WTC11 (cell line): ENCODE measurements at regions not wholly inside any gene's neighbourhood (a gene's known extent, or its start where the extent isn't known, plus 50 kb on each side); places are given as distances from the start of the nearest gene placed in this dataset.

Source experiments
- ATAC-seq: fragments of 200-7000 bp; cut with Tn5 transposase; 2 replicates; pipeline ENCODE4 v1.10.0; 2021; ENCODE audit warnings: mild to moderate bottlenecking, moderate library complexity
- CTCF ChIA-PET: fragments of 300-600 bp; sonication (Branson Sonifier 250); formaldehyde crosslinking; loops from one replicate; lab custom pipeline; 2021; ENCODE audit warnings: antibody characterized with exemption; lab: Charles Lee
- POLR2A ChIA-PET: fragments of 350-600 bp; sonication (Branson Sonifier 250); formaldehyde crosslinking; loops from one replicate; lab custom pipeline; 2021; ENCODE audit warnings: antibody characterized with exemption; lab: Charles Lee
- DNase-seq: peaks from one replicate; pipeline ENCODE4 v3.0.0; 2021; ENCODE audit warnings: low spot score
- H3K27ac Mint-ChIP-seq: 2 replicates; pipeline ENCODE4 v1.8.0; 2021; ENCODE audit warnings: mixed read lengths
- H3K27me3 Mint-ChIP-seq: 2 replicates; pipeline ENCODE4 v1.8.0; 2021; ENCODE audit warnings: low read depth, mild to moderate bottlenecking, moderate library complexity, mixed read lengths
- H3K36me3 Mint-ChIP-seq: 2 replicates; pipeline ENCODE4 v1.8.0; 2021; ENCODE audit warnings: mixed read lengths
- H3K4me1 Mint-ChIP-seq: 2 replicates; pipeline ENCODE4 v1.8.0; 2022; ENCODE audit warnings: mixed read lengths
- H3K4me3 Mint-ChIP-seq: 2 replicates; pipeline ENCODE4 v1.8.0; 2021; ENCODE audit warnings: mild to moderate bottlenecking, moderate library complexity, mixed read lengths
- H3K9me3 Mint-ChIP-seq: 2 replicates; pipeline ENCODE4 v1.8.0; 2021; ENCODE audit warnings: mixed read lengths
- ARID4B ChIP-seq: sonication (generic); formaldehyde crosslinking; IDR thresholded peaks from 2 replicates; pipeline ENCODE4 v1.8.0; 2023; ENCODE audit warnings: missing genetic modification reagents, mild to moderate bottlenecking, borderline replicate concordance
- ELF4 ChIP-seq: sonication (generic); formaldehyde crosslinking; IDR thresholded peaks from 2 replicates; pipeline ENCODE4 v1.8.1; 2022; ENCODE audit warnings: low read depth, mild to moderate bottlenecking, moderate library complexity, missing genetic modification reagents
- FOXK1 ChIP-seq: sonication (generic); formaldehyde crosslinking; IDR thresholded peaks from 2 replicates; pipeline ENCODE4 v1.8.0; 2022; ENCODE audit warnings: mild to moderate bottlenecking, moderate library complexity, missing genetic modification reagents
- HMGXB4 ChIP-seq: sonication (generic); formaldehyde crosslinking; IDR thresholded peaks from 2 replicates; pipeline ENCODE4 v1.8.1; 2023; ENCODE audit warnings: mild to moderate bottlenecking, moderate library complexity, missing genetic modification reagents
- IRF2 ChIP-seq: sonication (generic); formaldehyde crosslinking; IDR thresholded peaks from 2 replicates; pipeline ENCODE4 v1.8.0; 2022; ENCODE audit warnings: low read depth, missing genetic modification reagents, borderline replicate concordance
- MAX ChIP-seq: sonication (generic); formaldehyde crosslinking; IDR thresholded peaks from 2 replicates; pipeline ENCODE4 v1.8.0; 2022; ENCODE audit warnings: mild to moderate bottlenecking, missing genetic modification reagents
- NFATC4 ChIP-seq: fragments of 250-450 bp; sonication (Bioruptor Pico); IDR thresholded peaks from 2 replicates; pipeline ENCODE4 v1.9.0; 2021; ENCODE audit warnings: mild to moderate bottlenecking
- SMAD3 ChIP-seq: sonication (generic); formaldehyde crosslinking; IDR thresholded peaks from 2 replicates; pipeline ENCODE4 v1.8.0; 2022; ENCODE audit warnings: missing genetic modification reagents, mild to moderate bottlenecking, borderline replicate concordance
- TEAD1 ChIP-seq: sonication (generic); formaldehyde crosslinking; IDR thresholded peaks from 2 replicates; pipeline ENCODE4 v1.8.0; 2022; ENCODE audit warnings: mild to moderate bottlenecking, missing genetic modification reagents
- TEAD4 ChIP-seq: sonication (generic); formaldehyde crosslinking; IDR thresholded peaks from 2 replicates; pipeline ENCODE4 v1.8.0; 2022; ENCODE audit warnings: mild to moderate bottlenecking, missing genetic modification reagents
- ZNF232 ChIP-seq: sonication (generic); formaldehyde crosslinking; IDR thresholded peaks from 2 replicates; pipeline ENCODE4 v1.8.0; 2022; ENCODE audit warnings: mild to moderate bottlenecking, missing genetic modification reagents
- ZNF396 ChIP-seq: fragments of 250-450 bp; sonication (Bioruptor Pico); IDR thresholded peaks from 2 replicates; pipeline ENCODE4 v1.8.0; 2021; ENCODE audit warnings: mild to moderate bottlenecking, moderate library complexity, borderline replicate concordance
- ZSCAN18 ChIP-seq: fragments of 250-450 bp; sonication (Bioruptor Pico); IDR thresholded peaks from 2 replicates; pipeline ENCODE4 v2.1.2; 2022; ENCODE audit warnings: mild to moderate bottlenecking, moderate library complexity

- no peaks in the 10 kb centered on the region for H3K4me1 Mint-ChIP-seq
- H3K27me3 Mint-ChIP-seq, result no peaks in the 10 kb centered on the region
- POLR2A ChIA-PET, result no interaction called here
- no peaks in the 10 kb centered on the region for H3K36me3 Mint-ChIP-seq
- CTCF ChIA-PET, result interaction anchor here (0.5 to 0.9 kb wide), 3 partner anchors 16 to 351 kb away, joined by 3 read pairs; no protein-coding TSS in a partner anchor
- no peak overlapping the region for H3K27ac Mint-ChIP-seq
- no peak for ATAC-seq
- no peak for DNase-seq
- no peaks in the 10 kb centered on the region for H3K9me3 Mint-ChIP-seq
- H3K4me3 Mint-ChIP-seq, result no peak overlapping the region
- TF ChIP-seq TEAD4 (CRISPR knock-in tag), result no peak
These were observed 64.5 kb upstream of the HIVEP1 start for GRCh38 chr6:11947575-11947974.

- Mint-ChIP-seq H3K9me3 (no peaks in the 10 kb centered on the region), H3K4me1 (no peaks in the 10 kb centered on the region), H3K4me3 (no peak overlapping the region), H3K27me3 (no peaks in the 10 kb centered on the region), H3K27ac (no peak overlapping the region), H3K36me3 (no peaks in the 10 kb centered on the region)
- POLR2A ChIA-PET, result no interaction called here
- TF ChIP-seq HMGXB4 (CRISPR knock-in tag), result no peak
- TF ChIP-seq ZNF396 (CRISPR knock-in tag), result no peak
- TF ChIP-seq FOXK1 (CRISPR knock-in tag), result no peak
- no peak for TF ChIP-seq MAX (CRISPR knock-in tag)
- no peak for TF ChIP-seq ARID4B (CRISPR knock-in tag)
- TF ChIP-seq TEAD1, result no peak
- no peak for TF ChIP-seq ZSCAN18
- TF ChIP-seq NFATC4 (CRISPR knock-in tag), result no peak
- TF ChIP-seq SMAD3 (CRISPR knock-in tag), result no peak
- peak; percentile 85 for ATAC-seq
- no peak for DNase-seq
- CTCF ChIA-PET, result interaction anchor here (0.5 to 0.9 kb wide), 2 partner anchors 16 to 351 kb away, joined by 3 read pairs; no protein-coding TSS in a partner anchor
These were observed 65.0 kb upstream of the HIVEP1 start for GRCh38 chr6:11947063-11947462.

- H3K9me3 Mint-ChIP-seq, result no peaks in the 10 kb centered on the region
- ChIA-PET POLR2A (no interaction called here), CTCF (interaction anchor here (0.7 kb wide), 1 partner anchor 447 kb away, joined by 3 read pairs; no protein-coding TSS in a partner anchor)
- TF ChIP-seq ELF4, result no peak
- TF ChIP-seq TEAD1, result no peak
- TF ChIP-seq IRF2 (CRISPR knock-in tag), result no peak
- no peak for TF ChIP-seq ZNF232 (CRISPR knock-in tag)
- ATAC-seq (no peak), DNase-seq (no peak)
- H3K27ac Mint-ChIP-seq, result no peak overlapping the region
- peaks cover 7% of the 10 kb centered on the region; the same call in 1 of the 2 replicates for H3K4me1 Mint-ChIP-seq
- no peaks in the 10 kb centered on the region for H3K36me3 Mint-ChIP-seq
- H3K27me3 Mint-ChIP-seq, result no peaks in the 10 kb centered on the region
- no peak overlapping the region for H3K4me3 Mint-ChIP-seq
These were observed 68.0 kb upstream of the HIVEP1 start for GRCh38 chr6:11944111-11944510.
